ENCODE measurements at regions not wholly inside any gene's neighbourhood (a gene's known extent, or its start where the extent isn't known, plus 50 kb on each side); places are given as distances from the start of the nearest gene placed in this dataset.
"Not testable (repeated sequence)": the region's sequence is repeated elsewhere in the genome, so short reads cannot be mapped to it uniquely, and the experiment has no call there.

GRCh38 chr17:30650149-30650548 is 172.9 kb downstream of the GOSR1 start:
- TF ChIP-seq EZH2phosphoT487 (IDR thresholded peaks at IDR 0.05; ENCODE audit: borderline replicate concordance), result not testable (repeated sequence)
- TF ChIP-seq, protein P1, sequence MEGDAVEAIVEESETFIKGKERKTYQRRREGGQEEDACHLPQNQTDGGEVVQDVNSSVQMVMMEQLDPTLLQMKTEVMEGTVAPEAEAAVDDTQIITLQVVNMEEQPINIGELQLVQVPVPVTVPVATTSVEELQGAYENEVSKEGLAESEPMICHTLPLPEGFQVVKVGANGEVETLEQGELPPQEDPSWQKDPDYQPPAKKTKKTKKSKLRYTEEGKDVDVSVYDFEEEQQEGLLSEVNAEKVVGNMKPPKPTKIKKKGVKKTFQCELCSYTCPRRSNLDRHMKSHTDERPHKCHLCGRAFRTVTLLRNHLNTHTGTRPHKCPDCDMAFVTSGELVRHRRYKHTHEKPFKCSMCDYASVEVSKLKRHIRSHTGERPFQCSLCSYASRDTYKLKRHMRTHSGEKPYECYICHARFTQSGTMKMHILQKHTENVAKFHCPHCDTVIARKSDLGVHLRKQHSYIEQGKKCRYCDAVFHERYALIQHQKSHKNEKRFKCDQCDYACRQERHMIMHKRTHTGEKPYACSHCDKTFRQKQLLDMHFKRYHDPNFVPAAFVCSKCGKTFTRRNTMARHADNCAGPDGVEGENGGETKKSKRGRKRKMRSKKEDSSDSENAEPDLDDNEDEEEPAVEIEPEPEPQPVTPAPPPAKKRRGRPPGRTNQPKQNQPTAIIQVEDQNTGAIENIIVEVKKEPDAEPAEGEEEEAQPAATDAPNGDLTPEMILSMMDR (conservative IDR thresholded peaks at IDR 0.05; ENCODE audit: low read length), result not testable (repeated sequence)

Measured in Loucy (cell line).